CD8-positive, alpha-beta memory T cell (primary cell): ENCODE measurements at regions not wholly inside any gene's neighbourhood (a gene's known extent, or its start where the extent isn't known, plus 50 kb on each side); places are given as distances from the start of the nearest gene placed in this dataset.
"Not testable (repeated sequence)": the region's sequence is repeated elsewhere in the genome, so short reads cannot be mapped to it uniquely, and the experiment has no call there.

Experiments used
- CTCF ChIA-PET: fragments of 350-600 bp; sonication (Branson Sonifier 250); formaldehyde crosslinking; loops from one replicate; lab custom pipeline; 2021; ENCODE audit warnings: antibody characterized with exemption; lab: Charles Lee
- POLR2A ChIA-PET: fragments of 350-600 bp; sonication (Branson Sonifier 250); formaldehyde crosslinking; loops from one replicate; lab custom pipeline; 2021; ENCODE audit warnings: antibody characterized with exemption; lab: Charles Lee
- DNase-seq, 5 donors: peaks; one replicate each; pipeline versions ENCODE4 v3.0.0 to v3.0.0-alpha.2; 2020 to 2022; ENCODE audit warnings: mixed read lengths in 1 of 5
- H3K27ac ChIP-seq: one replicate; pipeline ENCODE4 v1.7.0; 2013; ENCODE audit warnings: low read depth, mild to moderate bottlenecking, low read length, moderate library complexity
- H3K27me3 ChIP-seq: 2 replicates; pipeline ENCODE4 v1.7.0; 2013; ENCODE audit warnings: low read length, mild to moderate bottlenecking; ENCODE audit not compliant: insufficient read depth, poor library complexity, severe bottlenecking
- H3K36me3 ChIP-seq: 2 replicates; pipeline ENCODE4 v1.7.0; 2013; ENCODE audit warnings: mild to moderate bottlenecking, low read length, moderate library complexity; ENCODE audit not compliant: insufficient read depth
- H3K4me1 ChIP-seq: 2 replicates; pipeline ENCODE4 v1.7.0; 2013; ENCODE audit warnings: mild to moderate bottlenecking, low read length, moderate library complexity; ENCODE audit not compliant: insufficient read depth
- H3K4me3 ChIP-seq: 2 replicates; pipeline ENCODE4 v1.7.0; 2013; ENCODE audit warnings: mild to moderate bottlenecking, low read length
- H3K9me3 ChIP-seq: 2 replicates; pipeline ENCODE4 v1.7.0; 2013; ENCODE audit warnings: mild to moderate bottlenecking, low read length
- H3K27ac Mint-ChIP-seq, 8 donors: one replicate each; pipeline ENCODE4 v1.8.0; 2020 to 2021; ENCODE audit warnings: mixed read lengths in 8 of 8, mild to moderate bottlenecking in 6 of 8, inconsistent platforms in 3 of 8, moderate library complexity in 3 of 8
- H3K27me3 Mint-ChIP-seq, 2 donors: one replicate each; pipeline ENCODE4 v1.8.0; 2020 to 2021; ENCODE audit warnings: mixed read lengths in 2 of 2, mild to moderate bottlenecking in 1 of 2, moderate library complexity in 1 of 2
- H3K36me3 Mint-ChIP-seq, 3 donors: one replicate each; pipeline ENCODE4 v1.8.0; 2020 to 2021; ENCODE audit warnings: mixed read lengths in 3 of 3, inconsistent platforms in 1 of 3, mild to moderate bottlenecking in 1 of 3
- H3K4me1 Mint-ChIP-seq, 3 donors: one replicate each; pipeline ENCODE4 v1.8.0; 2020 to 2021; ENCODE audit warnings: mixed read lengths in 3 of 3, inconsistent platforms in 1 of 3, mild to moderate bottlenecking in 1 of 3
- H3K4me3 Mint-ChIP-seq, 7 donors: one replicate each; pipeline ENCODE4 v1.8.0; 2020 to 2021; ENCODE audit warnings: mixed read lengths in 7 of 7, mild to moderate bottlenecking in 6 of 7, moderate library complexity in 4 of 7, inconsistent platforms in 2 of 7
- H3K9me3 Mint-ChIP-seq, 5 donors: one replicate each; pipeline ENCODE4 v1.8.0; 2020 to 2022; ENCODE audit warnings: mixed read lengths in 5 of 5, mild to moderate bottlenecking in 3 of 5, moderate library complexity in 2 of 5, inconsistent platforms in 1 of 5

DNA sequence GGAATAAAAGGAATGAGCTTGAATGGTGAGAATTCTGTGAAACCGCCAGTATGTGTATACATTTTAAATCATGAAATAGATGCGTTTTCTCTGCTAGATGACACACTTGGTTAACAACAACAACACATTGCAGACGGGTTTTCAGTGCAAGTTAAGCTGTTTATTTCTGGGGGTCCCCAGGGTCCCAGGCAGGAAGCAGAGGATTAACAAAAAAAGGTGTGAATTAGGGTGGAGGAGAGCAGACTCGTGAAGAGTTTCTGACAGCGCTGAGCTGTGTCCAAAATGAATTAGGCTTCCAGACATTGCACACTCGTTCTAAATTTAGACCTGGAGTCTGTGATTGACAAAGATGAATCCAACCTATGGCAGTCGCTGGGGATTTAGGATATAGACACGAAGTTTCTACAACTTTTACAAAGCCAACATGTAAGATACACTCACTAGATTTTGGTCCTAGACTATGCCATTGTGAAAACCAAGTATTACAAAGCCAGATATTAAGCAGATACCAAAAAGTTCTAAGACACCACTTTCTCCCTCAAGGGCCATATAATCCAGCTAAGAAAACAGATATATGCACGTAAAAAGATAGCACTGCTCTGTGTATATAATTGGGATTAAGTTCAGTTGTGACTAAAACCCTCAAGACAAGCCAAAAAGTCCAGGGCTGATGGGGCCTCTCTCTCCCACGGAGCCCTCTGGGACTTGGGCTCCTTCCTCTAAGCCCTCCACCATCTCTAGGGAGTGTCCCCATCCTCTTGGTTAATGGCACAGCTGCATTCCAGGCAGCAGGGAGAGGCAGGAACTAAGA, 120.2 kb downstream of the ACAA2 start:
- ChIA-PET POLR2A (no interaction called here), CTCF (no interaction called here)
- Histone ChIP-seq H3K9me3 (no peaks in the 10 kb centered on the region), H3K4me1 (peaks cover 10% of the 10 kb centered on the region), H3K36me3 (no peaks in the 10 kb centered on the region), H3K27ac (no peak overlapping the region), H3K4me3 (no peak overlapping the region), H3K27me3 (no peaks in the 10 kb centered on the region)
- Mint-ChIP-seq H3K4me3 (no peak overlapping the region), H3K4me1 (peaks cover 11 to 15% (median 14%) of the 10 kb centered on the region in 3 donors), H3K9me3 (no peaks in the 10 kb centered on the region), H3K36me3 (peaks cover 0 to 4% (median 2%) of the 10 kb centered on the region in 3 donors), H3K27ac (no peak overlapping the region), H3K27me3 (peaks cover 0 to 8% of the 10 kb centered on the region in 2 donors)
- DNase-seq = no peak

- Histone ChIP-seq H3K4me3 (no peak overlapping the region), H3K9me3 (no peaks in the 10 kb centered on the region), H3K27me3 (no peaks in the 10 kb centered on the region), H3K36me3 (no peaks in the 10 kb centered on the region), H3K4me1 (peaks cover 10% of the 10 kb centered on the region), H3K27ac (no peak overlapping the region)
- no peak for DNase-seq
- ChIA-PET CTCF (no interaction called here), POLR2A (no interaction called here)
- no peaks in the 10 kb centered on the region for H3K9me3 Mint-ChIP-seq
- peaks cover 0 to 2% of the 10 kb centered on the region in 2 donors for H3K27me3 Mint-ChIP-seq
- H3K4me1 Mint-ChIP-seq = peaks cover 11 to 15% (median 14%) of the 10 kb centered on the region in 3 donors
- H3K27ac Mint-ChIP-seq = peak overlapping the region in 4 of 8 donors; percentile 6 to 49 (median 38)
- H3K4me3 Mint-ChIP-seq = peak overlapping the region in 6 of 7 donors; percentile 26 to 67 (median 46)
- peaks cover 0 to 4% (median 2%) of the 10 kb centered on the region in 3 donors for H3K36me3 Mint-ChIP-seq
Measured at GRCh38 chr18:49691177-49691608, 122.1 kb downstream of the ACAA2 start.

GRCh38 chr18:49690312-49690711, 123.0 kb downstream of the ACAA2 start:
- ChIA-PET CTCF (no interaction called here), POLR2A (no interaction called here)
- H3K27ac ChIP-seq = no peak overlapping the region
- Mint-ChIP-seq H3K27ac (peak overlapping the region in 3 of 8 donors; percentile 36 to 49 (median 47)), H3K9me3 (no peaks in the 10 kb centered on the region), H3K4me1 (peaks cover 11 to 15% (median 14%) of the 10 kb centered on the region in 3 donors), H3K27me3 (peaks cover 2 to 4% of the 10 kb centered on the region in 2 donors), H3K36me3 (peaks cover 0 to 7% (median 2%) of the 10 kb centered on the region in 3 donors), H3K4me3 (peak overlapping the region in 3 of 7 donors; percentile 18 to 61 (median 27))
- no peaks in the 10 kb centered on the region for H3K27me3 ChIP-seq
- no peak overlapping the region for H3K4me3 ChIP-seq
- peaks cover 10% of the 10 kb centered on the region for H3K4me1 ChIP-seq
- no peaks in the 10 kb centered on the region for H3K9me3 ChIP-seq
- H3K36me3 ChIP-seq = no peaks in the 10 kb centered on the region
- no peak for DNase-seq

DNA sequence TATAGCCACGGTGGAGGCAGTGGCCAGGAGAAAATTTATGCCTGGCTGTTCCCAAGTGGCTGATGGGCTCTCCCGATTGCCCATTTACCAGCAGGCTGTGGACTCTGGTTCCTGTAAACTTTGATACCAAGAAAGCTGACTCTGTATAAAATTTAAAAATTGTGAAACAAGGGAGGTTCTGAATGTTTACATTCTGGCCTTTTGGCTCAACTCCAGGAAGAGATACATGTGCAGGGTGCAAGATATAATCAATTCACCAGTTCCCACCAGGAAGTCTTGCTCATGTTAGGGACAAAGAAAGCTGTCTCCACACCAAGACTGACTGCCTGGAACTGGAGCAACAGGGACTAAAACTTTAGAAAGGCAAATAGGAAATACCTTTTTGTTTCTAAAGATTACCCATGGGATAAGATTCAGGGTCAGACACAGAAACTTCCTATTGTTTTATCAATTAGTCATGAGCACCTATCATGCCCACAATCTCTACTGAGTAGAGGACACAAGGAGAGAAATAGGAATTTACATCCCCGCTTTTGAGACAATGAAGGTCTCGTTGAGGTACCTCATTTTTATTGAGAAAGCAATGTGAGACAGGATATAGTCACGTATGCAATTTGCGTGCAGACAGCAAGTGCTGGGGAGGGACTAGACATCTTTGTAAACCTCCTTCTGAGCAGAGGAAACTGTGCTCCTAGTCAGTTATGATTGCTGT, 123.5 kb downstream of the LIPG start:
- H3K27ac ChIP-seq = no peak overlapping the region
- H3K4me3 ChIP-seq = no peak overlapping the region
- CTCF ChIA-PET = no interaction called here
- H3K27me3 Mint-ChIP-seq = peaks cover 4 to 7% of the 10 kb centered on the region in 2 donors
- H3K9me3 Mint-ChIP-seq = no peaks in the 10 kb centered on the region
- no peaks in the 10 kb centered on the region for H3K27me3 ChIP-seq
- no peaks in the 10 kb centered on the region for H3K9me3 ChIP-seq
- no peak overlapping the region for H3K4me3 Mint-ChIP-seq
- H3K36me3 ChIP-seq = no peaks in the 10 kb centered on the region
- H3K4me1 ChIP-seq = no peaks in the 10 kb centered on the region
- H3K36me3 Mint-ChIP-seq = peaks cover 0 to 7% (median 0%) of the 10 kb centered on the region in 3 donors
- DNase-seq = no peak
- H3K4me1 Mint-ChIP-seq = peaks cover 2 to 4% (median 3%) of the 10 kb centered on the region in 3 donors
- POLR2A ChIA-PET = no interaction called here
- peak overlapping the region in 1 of 8 donors; percentile 35 for H3K27ac Mint-ChIP-seq

GRCh38 chr18:49682803-49683190, 120.9 kb downstream of the LIPG start:
- H3K4me3 Mint-ChIP-seq, POLR2A ChIA-PET: not testable (repeated sequence)

GRCh38 chr18:49682173-49682802, 120.4 kb downstream of the LIPG start:
- no peak overlapping the region for H3K27ac Mint-ChIP-seq
- CTCF ChIA-PET = no interaction called here
- no peak overlapping the region for H3K4me3 Mint-ChIP-seq
- Histone ChIP-seq H3K36me3 (no peaks in the 10 kb centered on the region), H3K27ac (no peak overlapping the region), H3K27me3 (no peaks in the 10 kb centered on the region), H3K4me3 (no peak overlapping the region), H3K9me3 (no peaks in the 10 kb centered on the region), H3K4me1 (no peaks in the 10 kb centered on the region)
- H3K36me3 Mint-ChIP-seq = peaks cover 0 to 7% (median 0%) of the 10 kb centered on the region in 3 donors
- no peak for DNase-seq
- no peaks in the 10 kb centered on the region for H3K9me3 Mint-ChIP-seq
- H3K27me3 Mint-ChIP-seq = peaks cover 4 to 7% of the 10 kb centered on the region in 2 donors
- H3K4me1 Mint-ChIP-seq = peaks cover 0 to 5% (median 0%) of the 10 kb centered on the region in 3 donors
- POLR2A ChIA-PET = no interaction called here

More at GRCh38 chr18:49682803-49683190, 120.9 kb downstream of the LIPG start:
- H3K36me3 Mint-ChIP-seq, H3K4me1 ChIP-seq, H3K27me3 ChIP-seq, H3K27ac ChIP-seq, H3K4me1 Mint-ChIP-seq, DNase-seq, CTCF ChIA-PET, H3K27me3 Mint-ChIP-seq, H3K9me3 Mint-ChIP-seq, H3K36me3 ChIP-seq, H3K9me3 ChIP-seq, H3K27ac Mint-ChIP-seq, H3K4me3 ChIP-seq: not testable (repeated sequence)

- Histone ChIP-seq H3K4me3 (no peak overlapping the region), H3K4me1 (no peaks in the 10 kb centered on the region), H3K27ac (no peak overlapping the region), H3K9me3 (no peaks in the 10 kb centered on the region), H3K36me3 (no peaks in the 10 kb centered on the region), H3K27me3 (no peaks in the 10 kb centered on the region)
- H3K4me3 Mint-ChIP-seq = no peak overlapping the region
- DNase-seq = no peak
- no peak overlapping the region for H3K27ac Mint-ChIP-seq
- ChIA-PET POLR2A (no interaction called here), CTCF (no interaction called here)
- H3K36me3 Mint-ChIP-seq = peaks cover 0 to 7% (median 0%) of the 10 kb centered on the region in 3 donors
- peaks cover 4 to 7% of the 10 kb centered on the region in 2 donors for H3K27me3 Mint-ChIP-seq
- H3K4me1 Mint-ChIP-seq = peaks cover 0 to 5% (median 0%) of the 10 kb centered on the region in 3 donors
- peaks cover 0 to under 1% (median 0%) of the 10 kb centered on the region in 5 donors for H3K9me3 Mint-ChIP-seq
Measured at GRCh38 chr18:49681387-49681786, 119.5 kb downstream of the LIPG start.
